HG03196 (cell line): ENCODE measurements at regions not wholly inside any gene's neighbourhood (a gene's known extent, or its start where the extent isn't known, plus 50 kb on each side); places are given as distances from the start of the nearest gene placed in this dataset.

Source experiments
- ATAC-seq: cut with Tn5 transposase; IDR thresholded peaks from one replicate; pipeline ENCODE4 v1.9.1; 2021; ENCODE audit not compliant: unreplicated experiment

- ATAC-seq = no peak
These were observed 110.1 kb upstream of the PTPN1 start for GRCh38 chr20:50399917-50400704.

DNA sequence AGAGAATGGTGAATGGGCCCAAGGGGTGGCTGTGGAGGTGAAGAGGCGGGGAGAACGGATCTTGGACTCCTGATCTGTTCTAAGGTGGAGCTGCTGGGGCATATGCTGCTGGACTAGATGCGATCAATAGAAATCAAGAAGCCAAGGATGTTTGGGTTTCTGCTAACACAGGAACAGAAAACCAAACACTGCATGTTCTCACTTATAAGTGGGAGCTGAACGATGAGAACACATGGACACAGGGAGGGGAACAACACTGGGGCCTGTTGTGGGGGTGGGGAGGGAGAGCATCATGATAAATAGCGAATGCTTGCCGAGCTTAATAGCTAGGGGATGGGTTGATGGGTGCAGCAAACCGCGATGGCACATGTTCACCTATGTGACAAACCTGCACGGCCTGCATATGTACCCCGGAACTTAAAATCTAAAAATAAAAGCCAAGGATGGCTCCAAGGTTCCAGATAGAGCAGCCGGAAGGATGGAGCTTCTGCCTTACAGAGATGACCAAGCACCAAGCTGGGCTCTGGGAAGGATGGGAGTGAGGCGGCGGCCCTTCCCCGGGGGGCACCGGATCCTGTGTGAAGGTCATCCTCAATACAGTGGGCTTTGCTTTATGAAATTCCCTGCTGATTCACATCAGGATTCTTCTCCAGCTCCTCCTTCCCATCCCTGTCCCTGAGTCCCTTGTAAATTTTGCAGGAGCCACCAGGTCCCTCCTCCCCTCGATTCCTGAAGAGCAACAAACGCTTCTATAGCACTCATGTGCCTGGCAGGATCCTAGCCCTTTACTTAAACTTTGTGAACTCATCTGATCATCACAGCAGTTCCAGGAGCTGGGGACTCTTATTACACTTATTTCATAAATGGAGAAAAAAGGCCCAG lies 109.2 kb upstream of the PTPN1 start:
- ATAC-seq = no peak

DNA sequence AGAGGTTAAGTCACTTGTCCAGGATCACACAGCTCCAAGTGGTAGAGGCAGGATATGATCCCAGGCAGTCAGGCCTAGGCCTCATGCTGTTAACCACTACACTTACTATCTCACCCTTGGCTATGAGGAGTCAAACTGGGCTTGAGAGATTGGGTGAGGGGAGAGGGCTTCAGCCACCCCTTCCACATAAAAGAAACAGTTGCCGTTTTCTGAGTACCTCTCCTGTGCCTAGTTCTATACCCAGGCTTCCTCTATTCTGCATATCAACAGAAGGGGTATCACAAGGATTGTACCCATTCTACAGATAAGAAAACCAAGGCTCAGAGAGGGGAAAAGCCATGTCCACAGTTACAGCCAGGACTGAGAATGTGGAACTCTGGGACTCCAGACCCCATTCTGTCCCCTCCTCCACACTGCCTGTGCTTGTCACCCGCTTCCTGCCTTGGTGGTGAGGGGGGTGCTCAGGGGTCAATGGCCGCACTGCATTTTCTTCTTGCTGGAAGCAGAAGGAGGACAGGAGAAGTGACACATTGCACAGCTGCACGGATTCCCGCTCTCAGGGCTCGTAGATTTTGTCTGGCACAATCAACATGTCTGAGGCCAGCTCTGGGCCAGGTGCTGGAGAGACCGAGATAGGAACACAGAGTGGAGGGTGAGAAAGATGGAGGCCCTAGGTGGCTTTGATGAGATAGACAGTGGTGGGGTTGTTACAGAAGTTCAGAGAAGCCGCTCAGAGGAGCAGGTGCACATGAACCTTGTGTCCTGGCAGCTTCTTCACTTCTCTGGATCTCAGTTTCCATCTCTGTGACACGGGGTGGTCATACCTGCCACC lies 108.4 kb upstream of the PTPN1 start:
- no peak for ATAC-seq

- no peak for ATAC-seq
These were observed 106.4 kb upstream of the PTPN1 start for GRCh38 chr20:50403565-50404418.

DNA sequence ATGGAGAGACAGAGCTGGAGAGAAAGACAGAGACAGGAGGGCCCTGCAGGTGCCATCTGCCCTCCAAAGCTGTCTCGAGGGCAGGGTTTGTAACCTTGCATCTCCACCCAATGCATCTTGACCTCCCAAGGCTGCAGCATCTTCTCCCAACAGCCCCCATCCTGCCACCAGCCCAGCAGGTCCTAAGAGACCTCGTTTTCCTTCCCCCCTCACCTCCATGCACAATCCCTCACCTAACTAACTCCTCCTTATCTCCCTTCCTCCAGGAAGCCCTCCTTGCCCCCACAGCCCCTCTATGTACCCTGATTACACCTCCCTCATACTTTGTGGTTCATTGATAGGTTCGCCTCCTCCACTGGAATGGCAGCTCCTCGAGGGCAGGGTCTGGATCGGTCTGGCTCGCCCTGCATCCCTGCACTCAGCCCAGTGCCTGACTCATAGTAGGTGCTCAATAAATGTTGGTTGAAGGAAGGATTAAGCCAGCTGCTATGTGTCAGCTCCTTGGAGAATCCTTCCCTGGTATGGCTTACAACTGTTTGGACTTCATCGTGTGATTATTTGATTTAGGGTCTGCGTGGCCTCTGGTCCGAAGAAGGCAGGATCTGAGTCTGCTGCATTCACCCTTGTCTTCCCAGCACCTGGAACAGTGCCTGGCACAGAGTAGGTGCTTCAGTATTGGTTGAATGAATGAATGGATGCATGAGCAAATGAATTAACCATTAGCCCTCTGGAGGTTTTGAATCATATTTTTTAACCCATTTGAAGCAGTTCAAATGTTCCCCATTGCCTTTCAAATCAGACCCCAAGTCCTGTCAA lies 105.6 kb upstream of the PTPN1 start:
- no peak for ATAC-seq

GRCh38 chr20:50405235-50405914 lies 104.8 kb upstream of the PTPN1 start:
- no peak for ATAC-seq

DNA sequence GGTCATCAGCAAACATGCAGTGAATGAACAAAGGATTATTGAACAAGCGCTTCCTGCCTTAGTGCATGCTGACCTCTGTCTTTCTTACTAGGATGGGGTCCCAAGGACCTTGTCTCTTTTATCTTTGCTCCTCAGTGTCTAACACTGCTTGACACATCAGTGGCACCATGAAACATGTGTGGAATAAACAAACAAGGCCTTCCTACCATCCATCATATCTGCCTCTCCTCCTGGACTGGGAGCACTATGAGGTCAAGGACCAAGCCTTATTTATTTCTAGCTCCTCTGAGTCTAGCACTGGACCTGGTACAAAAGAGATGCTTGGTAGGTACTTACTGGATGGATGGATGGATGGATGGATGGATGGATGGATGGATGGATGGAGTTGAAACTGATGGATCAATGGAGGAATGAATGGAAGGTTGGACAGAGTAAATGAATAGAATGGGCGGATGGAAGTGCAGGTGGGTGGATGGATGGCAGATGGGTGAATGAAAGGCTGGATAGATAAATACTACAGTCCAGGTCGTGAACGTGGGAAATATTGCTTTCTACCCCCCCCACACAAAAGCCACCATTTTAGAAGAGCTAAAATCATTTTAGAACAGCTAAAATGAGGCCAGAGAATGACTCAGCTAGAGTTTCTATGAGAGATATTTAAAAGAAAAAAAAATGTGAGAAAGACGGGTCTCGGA lies 104.1 kb upstream of the PTPN1 start:
- ATAC-seq = no peak

DNA sequence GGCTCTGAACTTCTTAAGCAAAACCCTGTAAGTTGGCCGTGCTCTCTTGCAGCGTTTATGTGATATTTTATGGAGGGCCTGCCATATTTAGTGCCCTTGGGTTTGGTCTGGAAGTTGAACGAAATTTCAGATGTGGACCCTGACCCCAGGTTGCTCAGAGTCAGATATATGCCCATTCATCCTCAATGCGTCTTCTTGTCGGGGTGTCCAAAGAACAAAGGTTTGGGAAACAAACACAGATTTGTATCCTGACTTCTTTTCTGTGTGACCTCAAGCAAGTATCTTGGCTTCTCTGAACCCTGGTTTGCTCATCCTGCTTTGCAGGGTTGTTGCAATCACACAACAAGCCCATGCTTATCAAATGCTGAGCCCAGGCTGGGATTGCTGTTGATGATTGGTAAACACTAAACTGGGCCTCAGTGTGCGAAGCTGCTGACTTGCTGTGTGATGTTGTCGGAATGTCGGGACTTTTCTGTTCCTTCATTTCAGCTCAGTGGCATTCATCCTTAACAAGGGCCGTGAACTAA lies 103.5 kb upstream of the PTPN1 start:
- ATAC-seq = no peak

- ATAC-seq = no peak
These were observed 101.4 kb upstream of the PTPN1 start for GRCh38 chr20:50408526-50409364.

GRCh38 chr20:50409495-50409894 lies 100.7 kb upstream of the PTPN1 start:
- ATAC-seq = no peak

DNA sequence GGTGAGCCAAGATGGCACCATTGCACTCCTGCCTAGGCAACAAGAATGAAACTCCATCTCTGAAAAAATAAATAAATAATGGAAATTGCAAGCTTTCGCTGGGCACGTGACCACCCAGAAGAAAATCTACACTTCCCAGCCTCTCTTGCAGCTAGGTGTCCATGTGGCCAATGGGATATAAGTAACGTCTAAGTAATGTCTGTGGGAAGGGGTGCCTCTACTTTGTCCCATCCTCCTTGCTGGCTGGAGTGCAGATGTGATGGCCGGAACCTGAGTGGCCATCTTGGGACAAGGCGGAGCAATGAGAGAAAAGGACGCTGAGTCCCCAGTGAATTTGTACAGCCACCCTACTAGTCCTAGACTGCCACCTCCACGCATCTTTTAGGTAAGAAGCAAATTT lies 99.8 kb upstream of the PTPN1 start:
- no peak for ATAC-seq

GRCh38 chr20:50412069-50412468 lies 98.1 kb upstream of the PTPN1 start:
- ATAC-seq = no peak

DNA sequence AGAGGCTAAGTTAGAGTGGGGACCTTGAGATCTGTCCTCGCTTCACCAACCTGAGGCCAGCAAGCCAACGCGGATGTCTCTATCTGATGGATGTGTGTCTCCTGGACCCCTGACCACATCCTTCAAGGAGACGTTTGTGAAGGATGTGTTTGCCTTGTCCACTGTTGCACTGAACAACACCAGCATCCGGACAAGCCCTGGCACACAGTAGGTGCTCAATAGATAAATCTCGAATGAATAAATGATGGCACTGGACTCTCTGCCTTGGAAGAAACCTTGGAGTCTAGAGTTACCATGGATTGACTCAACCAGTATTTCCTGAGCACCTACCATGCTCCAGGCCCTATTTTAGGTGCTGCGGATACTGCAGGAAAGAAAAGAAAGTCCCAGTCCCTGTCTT lies 97.7 kb upstream of the PTPN1 start:
- ATAC-seq = no peak

GRCh38 chr20:50413088-50413500 lies 97.1 kb upstream of the PTPN1 start:
- no peak for ATAC-seq

GRCh38 chr20:50415021-50415515 lies 95.1 kb upstream of the PTPN1 start:
- no peak for ATAC-seq

- ATAC-seq = no peak
These were observed 94.5 kb upstream of the PTPN1 start for GRCh38 chr20:50415516-50416268.
